ENCODE measurements at regions not wholly inside any gene's neighbourhood (a gene's known extent, or its start where the extent isn't known, plus 50 kb on each side); places are given as distances from the start of the nearest gene placed in this dataset.

DNA sequence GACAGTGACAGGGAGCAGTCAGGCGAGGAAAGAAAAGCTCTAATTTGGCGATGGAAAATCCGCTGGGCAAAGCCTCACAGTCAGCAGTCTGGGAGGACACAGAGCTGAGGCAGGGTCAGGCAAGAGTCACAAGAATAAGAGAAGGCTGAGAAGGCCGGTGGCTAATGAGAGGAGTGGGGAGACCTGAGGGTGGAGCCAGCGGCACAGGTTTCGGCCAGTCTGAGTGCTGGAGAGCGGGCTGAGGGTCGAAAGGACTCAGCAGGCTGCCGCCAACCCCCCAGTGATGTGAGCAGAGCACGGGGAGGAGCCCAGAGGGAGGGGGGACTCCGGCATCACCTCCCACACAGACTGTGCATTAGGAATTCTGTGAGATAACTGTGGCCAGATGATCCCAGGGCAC, 500.6 kb upstream of the MYT1L start:
- TF ChIP-seq, protein P1, sequence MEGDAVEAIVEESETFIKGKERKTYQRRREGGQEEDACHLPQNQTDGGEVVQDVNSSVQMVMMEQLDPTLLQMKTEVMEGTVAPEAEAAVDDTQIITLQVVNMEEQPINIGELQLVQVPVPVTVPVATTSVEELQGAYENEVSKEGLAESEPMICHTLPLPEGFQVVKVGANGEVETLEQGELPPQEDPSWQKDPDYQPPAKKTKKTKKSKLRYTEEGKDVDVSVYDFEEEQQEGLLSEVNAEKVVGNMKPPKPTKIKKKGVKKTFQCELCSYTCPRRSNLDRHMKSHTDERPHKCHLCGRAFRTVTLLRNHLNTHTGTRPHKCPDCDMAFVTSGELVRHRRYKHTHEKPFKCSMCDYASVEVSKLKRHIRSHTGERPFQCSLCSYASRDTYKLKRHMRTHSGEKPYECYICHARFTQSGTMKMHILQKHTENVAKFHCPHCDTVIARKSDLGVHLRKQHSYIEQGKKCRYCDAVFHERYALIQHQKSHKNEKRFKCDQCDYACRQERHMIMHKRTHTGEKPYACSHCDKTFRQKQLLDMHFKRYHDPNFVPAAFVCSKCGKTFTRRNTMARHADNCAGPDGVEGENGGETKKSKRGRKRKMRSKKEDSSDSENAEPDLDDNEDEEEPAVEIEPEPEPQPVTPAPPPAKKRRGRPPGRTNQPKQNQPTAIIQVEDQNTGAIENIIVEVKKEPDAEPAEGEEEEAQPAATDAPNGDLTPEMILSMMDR (IDR thresholded peaks at IDR 0.05) = no peak
- TF ChIP-seq EP300 (IDR thresholded peaks at IDR 0.05) (no peak), POLR2A (IDR thresholded peaks at IDR 0.05) (no peak), POLR2AphosphoS5 (IDR thresholded peaks at IDR 0.05) (no peak)

Measured in sigmoid colon (tissue), 4 donors.